Subcutaneous abdominal adipose tissue (tissue), 5 donors: ENCODE measurements at regions not wholly inside any gene's neighbourhood (a gene's known extent, or its start where the extent isn't known, plus 50 kb on each side); places are given as distances from the start of the nearest gene placed in this dataset.
"Not testable (repeated sequence)": the region's sequence is repeated elsewhere in the genome, so short reads cannot be mapped to it uniquely, and the experiment has no call there.

Experiments used
- H3K27ac ChIP-seq: one replicate; pipeline ENCODE4 v1.7.0; 2013; ENCODE audit warnings: low read depth, mild to moderate bottlenecking, inconsistent platforms, low read length, moderate library complexity
- H3K27me3 ChIP-seq, 5 donors: one replicate each; pipeline ENCODE4 v1.7.0; 2013; ENCODE audit warnings: low read length in 5 of 5, inconsistent platforms in 1 of 5; ENCODE audit not compliant: control insufficient read depth in 5 of 5, insufficient read depth in 4 of 5
- H3K36me3 ChIP-seq, 5 donors: one replicate each; pipeline ENCODE4 v1.7.0; 2013; ENCODE audit warnings: low read length in 5 of 5; ENCODE audit not compliant: control insufficient read depth in 5 of 5, insufficient read depth in 5 of 5
- H3K4me1 ChIP-seq, 5 donors: one replicate each; pipeline ENCODE4 v1.7.0; 2013; ENCODE audit warnings: low read length in 5 of 5, mild to moderate bottlenecking in 3 of 5, moderate library complexity in 1 of 5; ENCODE audit not compliant: control insufficient read depth in 5 of 5, insufficient read depth in 5 of 5
- H3K4me3 ChIP-seq, 5 donors: one replicate each; pipeline ENCODE4 v1.7.0; 2013; ENCODE audit warnings: low read length in 5 of 5, low read depth in 1 of 5
- H3K9ac ChIP-seq, 5 donors: one replicate each; pipeline ENCODE4 v1.7.0; 2013; ENCODE audit warnings: low read length in 5 of 5, mild to moderate bottlenecking in 4 of 5, moderate library complexity in 3 of 5
- H3K9me3 ChIP-seq, 5 donors: one replicate each; pipeline ENCODE4 v1.7.0; 2013; ENCODE audit warnings: low read length in 5 of 5; ENCODE audit not compliant: control insufficient read depth in 5 of 5
- donor health status: healthy.
- donor health status: healthy.
- donor health status: healthy.
- donor health status: healthy.
- donor health status: healthy.

- H3K27me3 ChIP-seq, H3K27ac ChIP-seq, H3K4me3 ChIP-seq, H3K36me3 ChIP-seq, H3K9me3 ChIP-seq, H3K4me1 ChIP-seq, H3K9ac ChIP-seq: not testable (repeated sequence)
Observed at GRCh38 chrX:46186811-46187106, 358.5 kb downstream of the ZNF674 start.

GRCh38 chrX:46185923-46186810, 359.1 kb downstream of the ZNF674 start:
- no peak overlapping the region for H3K9ac ChIP-seq
- H3K36me3 ChIP-seq, result no peaks in the 10 kb centered on the region
- peaks cover 0 to 4% (median under 1%) of the 10 kb centered on the region in 5 donors for H3K27me3 ChIP-seq
- H3K27ac ChIP-seq, result no peak overlapping the region
- H3K9me3 ChIP-seq, result no peaks in the 10 kb centered on the region
- H3K4me3 ChIP-seq, result no peak overlapping the region
- H3K4me1 ChIP-seq, result no peaks in the 10 kb centered on the region

- Histone ChIP-seq H3K4me3 (no peak overlapping the region), H3K27me3 (peaks cover 0 to 4% (median 0%) of the 10 kb centered on the region in 5 donors), H3K36me3 (no peaks in the 10 kb centered on the region), H3K4me1 (no peaks in the 10 kb centered on the region), H3K9ac (no peak overlapping the region), H3K9me3 (no peaks in the 10 kb centered on the region), H3K27ac (no peak overlapping the region)
Observed at GRCh38 chrX:46184749-46185148, 360.5 kb downstream of the ZNF674 start.

- Histone ChIP-seq H3K27me3 (peaks cover 0 to 4% (median 0%) of the 10 kb centered on the region in 5 donors), H3K4me1 (no peaks in the 10 kb centered on the region), H3K27ac (no peak overlapping the region), H3K36me3 (no peaks in the 10 kb centered on the region), H3K4me3 (no peak overlapping the region), H3K9me3 (no peaks in the 10 kb centered on the region), H3K9ac (no peak overlapping the region)
Observed at GRCh38 chrX:46180258-46180687, 364.9 kb downstream of the ZNF674 start.

- Histone ChIP-seq H3K27ac (no peak overlapping the region), H3K27me3 (peaks cover 0 to 4% (median 0%) of the 10 kb centered on the region in 5 donors), H3K9ac (no peak overlapping the region), H3K4me3 (no peak overlapping the region), H3K9me3 (no peaks in the 10 kb centered on the region), H3K36me3 (no peaks in the 10 kb centered on the region), H3K4me1 (no peaks in the 10 kb centered on the region)
Observed at GRCh38 chrX:46179748-46180147, 365.5 kb downstream of the ZNF674 start.

GRCh38 chrX:46178763-46179162, 366.5 kb downstream of the ZNF674 start:
- H3K36me3 ChIP-seq, result no peaks in the 10 kb centered on the region
- H3K9me3 ChIP-seq, result no peaks in the 10 kb centered on the region
- H3K4me1 ChIP-seq, result no peaks in the 10 kb centered on the region
- no peak overlapping the region for H3K9ac ChIP-seq
- no peak overlapping the region for H3K27ac ChIP-seq
- no peak overlapping the region for H3K4me3 ChIP-seq
- H3K27me3 ChIP-seq, result peaks cover 0 to 4% (median 0%) of the 10 kb centered on the region in 5 donors

- Histone ChIP-seq H3K4me1 (no peaks in the 10 kb centered on the region), H3K27me3 (no peaks in the 10 kb centered on the region), H3K9ac (no peak overlapping the region), H3K4me3 (no peak overlapping the region), H3K9me3 (peaks cover 0 to 3% (median 0%) of the 10 kb centered on the region in 5 donors), H3K27ac (no peak overlapping the region), H3K36me3 (no peaks in the 10 kb centered on the region)
Observed at GRCh38 chrX:46173159-46173558, 372.1 kb downstream of the ZNF674 start.

GRCh38 chrX:46171457-46171856, 373.8 kb downstream of the ZNF674 start:
- H3K27me3 ChIP-seq, H3K36me3 ChIP-seq, H3K9ac ChIP-seq, H3K27ac ChIP-seq, H3K4me1 ChIP-seq, H3K9me3 ChIP-seq, H3K4me3 ChIP-seq: not testable (repeated sequence)

- no peaks in the 10 kb centered on the region for H3K36me3 ChIP-seq
- no peaks in the 10 kb centered on the region for H3K4me1 ChIP-seq
- no peak overlapping the region for H3K9ac ChIP-seq
- H3K27ac ChIP-seq, result no peak overlapping the region
- no peak overlapping the region for H3K4me3 ChIP-seq
- H3K27me3 ChIP-seq, result peaks cover 0 to 4% (median 0%) of the 10 kb centered on the region in 5 donors
- H3K9me3 ChIP-seq, result peaks cover 0 to 3% (median 0%) of the 10 kb centered on the region in 5 donors
Observed at GRCh38 chrX:46169808-46170207, 375.4 kb downstream of the ZNF674 start.

- Histone ChIP-seq H3K4me1 (no peaks in the 10 kb centered on the region), H3K4me3 (no peak overlapping the region), H3K9ac (no peak overlapping the region), H3K36me3 (no peaks in the 10 kb centered on the region), H3K27me3 (peaks cover 0 to 4% (median 0%) of the 10 kb centered on the region in 5 donors), H3K9me3 (peaks cover 0 to 3% (median 0%) of the 10 kb centered on the region in 5 donors), H3K27ac (no peak overlapping the region)
Observed at GRCh38 chrX:46168254-46168653, 377.0 kb downstream of the ZNF674 start.
